ENCODE measurements at regions not wholly inside any gene's neighbourhood (a gene's known extent, or its start where the extent isn't known, plus 50 kb on each side); places are given as distances from the start of the nearest gene placed in this dataset.

GRCh38 chr1:36641776-36642175, 159.1 kb upstream of the CSF3R start:
- no peak for DNase-seq

GRCh38 chr1:36639461-36639860, 156.7 kb upstream of the CSF3R start:
- DNase-seq = no peak

GRCh38 chr1:36638268-36638667, 155.6 kb upstream of the CSF3R start:
- no peak for DNase-seq

- no peak for DNase-seq
Observed at GRCh38 chr1:36636206-36636605, 153.5 kb upstream of the CSF3R start.

GRCh38 chr1:36635284-36635683, 152.6 kb upstream of the CSF3R start:
- no peak for DNase-seq

GRCh38 chr1:36628804-36629203, 146.1 kb upstream of the CSF3R start:
- no peak for DNase-seq

GRCh38 chr1:36626435-36626834, 143.7 kb upstream of the CSF3R start:
- DNase-seq = no peak

- no peak for DNase-seq
Observed at GRCh38 chr1:36625935-36626310, 143.2 kb upstream of the CSF3R start.

- DNase-seq = no peak
Observed at GRCh38 chr1:36625253-36625934, 142.7 kb upstream of the CSF3R start.

- no peak for DNase-seq
Observed at GRCh38 chr1:36624466-36624865, 141.8 kb upstream of the CSF3R start.

- no peak for DNase-seq
Observed at GRCh38 chr1:36622741-36623648, 140.3 kb upstream of the CSF3R start.

GRCh38 chr1:36621531-36621930, 138.8 kb upstream of the CSF3R start:
- DNase-seq = no peak

- DNase-seq = no peak
Observed at GRCh38 chr1:36620142-36620541, 137.4 kb upstream of the CSF3R start.

- no peak for DNase-seq
Observed at GRCh38 chr1:36614991-36615390, 132.3 kb upstream of the CSF3R start.

- no peak for DNase-seq
Observed at GRCh38 chr1:36614571-36614970, 131.9 kb upstream of the CSF3R start.

GRCh38 chr1:36613721-36614120, 131.0 kb upstream of the CSF3R start:
- DNase-seq = no peak

GRCh38 chr1:36612881-36613280, 130.2 kb upstream of the CSF3R start:
- no peak for DNase-seq

- DNase-seq = no peak
Observed at GRCh38 chr1:36612121-36612520, 129.4 kb upstream of the CSF3R start.

GRCh38 chr1:36609241-36610027, 126.7 kb upstream of the CSF3R start:
- DNase-seq = no peak

- no peak for DNase-seq
Observed at GRCh38 chr1:36608272-36608671, 125.6 kb upstream of the CSF3R start.

GRCh38 chr1:36607263-36607651, 124.5 kb upstream of the CSF3R start:
- no peak for DNase-seq

- no peak for DNase-seq
Observed at GRCh38 chr1:36606641-36607262, 124.0 kb upstream of the CSF3R start.
